IPS-18a (cell line): ENCODE measurements at regions not wholly inside any gene's neighbourhood (a gene's known extent, or its start where the extent isn't known, plus 50 kb on each side); places are given as distances from the start of the nearest gene placed in this dataset.

Experiments used
- H3K27ac ChIP-seq: one replicate; pipeline ENCODE4 v1.5.1; 2013; ENCODE audit warnings: low read length
- H3K27me3 ChIP-seq: one replicate; pipeline ENCODE4 v1.6.1; 2013; ENCODE audit warnings: mild to moderate bottlenecking, low read length; ENCODE audit not compliant: control insufficient read depth, insufficient read depth
- H3K36me3 ChIP-seq: one replicate; pipeline ENCODE4 v1.6.1; 2013; ENCODE audit warnings: low read depth, low read length; ENCODE audit not compliant: control insufficient read depth
- H3K4me1 ChIP-seq: one replicate; pipeline ENCODE4 v1.6.1; 2013; ENCODE audit warnings: low read depth, low read length; ENCODE audit not compliant: control insufficient read depth
- H3K4me3 ChIP-seq: one replicate; pipeline ENCODE4 v1.5.1; 2013; ENCODE audit warnings: low read length
- H3K9ac ChIP-seq: one replicate; pipeline ENCODE4 v1.6.1; 2013; ENCODE audit warnings: mild to moderate bottlenecking, low read length, moderate library complexity
- H3K9me3 ChIP-seq: one replicate; pipeline ENCODE4 v1.6.1; 2013; ENCODE audit warnings: low read depth, low read length; ENCODE audit not compliant: control insufficient read depth

- H3K27ac ChIP-seq, result no peak overlapping the region
- H3K27me3 ChIP-seq, result no peaks in the 10 kb centered on the region
- no peaks in the 10 kb centered on the region for H3K36me3 ChIP-seq
- no peak overlapping the region for H3K9ac ChIP-seq
- H3K4me3 ChIP-seq, result no peak overlapping the region
- H3K4me1 ChIP-seq, result no peaks in the 10 kb centered on the region
- H3K9me3 ChIP-seq, result no peaks in the 10 kb centered on the region
Observed at GRCh38 chr14:100391724-100392123, 68.6 kb downstream of the SLC25A47 start.

- Histone ChIP-seq H3K4me3 (no peak overlapping the region), H3K9me3 (no peaks in the 10 kb centered on the region), H3K36me3 (no peaks in the 10 kb centered on the region), H3K27ac (no peak overlapping the region), H3K27me3 (no peaks in the 10 kb centered on the region), H3K4me1 (no peaks in the 10 kb centered on the region), H3K9ac (no peak overlapping the region)
Observed at GRCh38 chr14:100392356-100392755, 69.2 kb downstream of the SLC25A47 start.

GRCh38 chr14:100393362-100393761, 70.2 kb downstream of the SLC25A47 start:
- H3K27ac ChIP-seq, result no peak overlapping the region
- no peaks in the 10 kb centered on the region for H3K9me3 ChIP-seq
- no peak overlapping the region for H3K9ac ChIP-seq
- H3K27me3 ChIP-seq, result no peaks in the 10 kb centered on the region
- H3K36me3 ChIP-seq, result no peaks in the 10 kb centered on the region
- peaks cover 2% of the 10 kb centered on the region for H3K4me1 ChIP-seq
- H3K4me3 ChIP-seq, result no peak overlapping the region

- Histone ChIP-seq H3K27ac (no peak overlapping the region), H3K4me1 (peaks cover 7% of the 10 kb centered on the region)
Observed at GRCh38 chr14:100393906-100394732, 71.0 kb downstream of the SLC25A47 start.

GRCh38 chr14:100394886-100395672, 71.9 kb downstream of the SLC25A47 start:
- H3K9me3 ChIP-seq, result no peaks in the 10 kb centered on the region
- no peaks in the 10 kb centered on the region for H3K36me3 ChIP-seq
- H3K4me1 ChIP-seq, result peaks cover 13% of the 10 kb centered on the region

More at GRCh38 chr14:100393906-100394732, 71.0 kb downstream of the SLC25A47 start:
- no peaks in the 10 kb centered on the region for H3K27me3 ChIP-seq
- no peak overlapping the region for H3K9ac ChIP-seq
- H3K4me3 ChIP-seq, result no peak overlapping the region
- H3K9me3 ChIP-seq, result no peaks in the 10 kb centered on the region
- no peaks in the 10 kb centered on the region for H3K36me3 ChIP-seq

GRCh38 chr14:100396266-100396795, 73.2 kb downstream of the SLC25A47 start:
- no peaks in the 10 kb centered on the region for H3K27me3 ChIP-seq
- H3K4me3 ChIP-seq, result no peak overlapping the region
- no peak overlapping the region for H3K9ac ChIP-seq
- H3K9me3 ChIP-seq, result no peaks in the 10 kb centered on the region
- no peaks in the 10 kb centered on the region for H3K36me3 ChIP-seq
- peaks cover 16% of the 10 kb centered on the region for H3K4me1 ChIP-seq
- H3K27ac ChIP-seq, result no peak overlapping the region

More at GRCh38 chr14:100394886-100395672, 71.9 kb downstream of the SLC25A47 start:
- Histone ChIP-seq H3K27me3 (no peaks in the 10 kb centered on the region), H3K27ac (no peak overlapping the region), H3K4me3 (no peak overlapping the region), H3K9ac (no peak overlapping the region)

- no peak overlapping the region for H3K27ac ChIP-seq
- H3K36me3 ChIP-seq, result no peaks in the 10 kb centered on the region
- H3K9ac ChIP-seq, result no peak overlapping the region
- H3K4me1 ChIP-seq, result peaks cover 16% of the 10 kb centered on the region
- H3K4me3 ChIP-seq, result no peak overlapping the region
- H3K27me3 ChIP-seq, result no peaks in the 10 kb centered on the region
- H3K9me3 ChIP-seq, result no peaks in the 10 kb centered on the region
Observed at GRCh38 chr14:100397005-100397404, 73.9 kb downstream of the SLC25A47 start.

- H3K27ac ChIP-seq, result no peak overlapping the region
- no peak overlapping the region for H3K9ac ChIP-seq
- no peaks in the 10 kb centered on the region for H3K9me3 ChIP-seq
- peaks cover 16% of the 10 kb centered on the region for H3K4me1 ChIP-seq
- no peaks in the 10 kb centered on the region for H3K36me3 ChIP-seq
- no peaks in the 10 kb centered on the region for H3K27me3 ChIP-seq
- H3K4me3 ChIP-seq, result no peak overlapping the region
Observed at GRCh38 chr14:100398044-100398443, 74.9 kb downstream of the SLC25A47 start.

GRCh38 chr14:100399052-100399849, 76.1 kb downstream of the SLC25A47 start:
- no peaks in the 10 kb centered on the region for H3K36me3 ChIP-seq
- H3K4me3 ChIP-seq, result no peak overlapping the region
- H3K27ac ChIP-seq, result no peak overlapping the region
- peaks cover 16% of the 10 kb centered on the region for H3K4me1 ChIP-seq
- no peaks in the 10 kb centered on the region for H3K9me3 ChIP-seq
- H3K9ac ChIP-seq, result no peak overlapping the region
- no peaks in the 10 kb centered on the region for H3K27me3 ChIP-seq

- Histone ChIP-seq H3K9ac (no peak overlapping the region), H3K9me3 (no peaks in the 10 kb centered on the region), H3K27me3 (no peaks in the 10 kb centered on the region), H3K36me3 (no peaks in the 10 kb centered on the region), H3K4me3 (no peak overlapping the region), H3K27ac (no peak overlapping the region), H3K4me1 (peaks cover 16% of the 10 kb centered on the region)
Observed at GRCh38 chr14:100400115-100400514, 77.0 kb downstream of the SLC25A47 start.
